ENCODE measurements at regions not wholly inside any gene's neighbourhood (a gene's known extent, or its start where the extent isn't known, plus 50 kb on each side); places are given as distances from the start of the nearest gene placed in this dataset.

DNA sequence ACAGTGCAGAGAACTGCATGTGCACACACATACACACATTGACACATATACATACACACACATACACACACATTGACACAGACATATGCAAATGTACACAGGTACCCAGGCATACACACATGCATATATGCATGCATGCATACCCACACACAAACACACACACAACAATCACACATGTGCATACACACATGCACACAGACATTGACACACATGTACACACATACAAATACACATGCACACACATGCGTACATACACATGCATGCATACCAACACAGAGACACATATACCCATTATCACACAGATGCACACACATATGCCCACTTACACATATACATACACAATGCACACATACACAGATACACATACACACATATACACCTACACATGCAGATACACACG is 299.6 kb upstream of the ADCY2 start:
- Histone ChIP-seq H3K27me3 (ENCODE audit: control insufficient read depth, low read length) (no peaks in the 10 kb centered on the region), H4K20me1 (ENCODE audit: control insufficient read depth, insufficient read depth, low read depth, low read length) (no peaks in the 10 kb centered on the region), H3K9me2 (replicated peaks; ENCODE audit: control insufficient read depth, low read length) (no peaks in the 10 kb centered on the region), H3K4me1 (ENCODE audit: control insufficient read depth, low read length) (no peaks in the 10 kb centered on the region), H3K4me3 (ENCODE audit: low read length) (no peak overlapping the region), H3F3A (ENCODE audit: control insufficient read depth, insufficient read depth) (no peaks in the 10 kb centered on the region), H3K4me2 (ENCODE audit: low read length) (no peak overlapping the region), H3K36me3 (ENCODE audit: control insufficient read depth, low read length) (no peaks in the 10 kb centered on the region), H3K27ac (ENCODE audit: low read depth, low read length) (no peak overlapping the region), H3K9me3 (ENCODE audit: control insufficient read depth, insufficient read depth, low read length) (no peaks in the 10 kb centered on the region), H3K79me2 (ENCODE audit: control insufficient read depth, low read length) (no peaks in the 10 kb centered on the region)
- TF ChIP-seq CTCF (IDR thresholded peaks at IDR 0.05; ENCODE audit: low read depth, low read length, poor library complexity, severe bottlenecking) (no peak), EZH2phosphoT487 (IDR thresholded peaks at IDR 0.05; ENCODE audit: borderline replicate concordance, low read length) (no peak)

- Histone ChIP-seq H4K20me1 (ENCODE audit: control insufficient read depth, insufficient read depth, low read depth, low read length) (no peaks in the 10 kb centered on the region), H3K4me3 (ENCODE audit: low read length) (no peak overlapping the region), H3K9me2 (replicated peaks; ENCODE audit: control insufficient read depth, low read length) (no peaks in the 10 kb centered on the region), H3K27me3 (ENCODE audit: control insufficient read depth, low read length) (no peaks in the 10 kb centered on the region), H3K27ac (ENCODE audit: low read depth, low read length) (no peak overlapping the region), H3F3A (ENCODE audit: control insufficient read depth, insufficient read depth) (no peaks in the 10 kb centered on the region), H3K4me2 (ENCODE audit: low read length) (no peak overlapping the region), H3K36me3 (ENCODE audit: control insufficient read depth, low read length) (no peaks in the 10 kb centered on the region), H3K4me1 (ENCODE audit: control insufficient read depth, low read length) (no peaks in the 10 kb centered on the region), H3K79me2 (ENCODE audit: control insufficient read depth, low read length) (no peaks in the 10 kb centered on the region), H3K9me3 (ENCODE audit: control insufficient read depth, insufficient read depth, low read length) (no peaks in the 10 kb centered on the region)
- TF ChIP-seq EZH2phosphoT487 (IDR thresholded peaks at IDR 0.05; ENCODE audit: borderline replicate concordance, low read length) (no peak), CTCF (IDR thresholded peaks at IDR 0.05; ENCODE audit: low read depth, low read length, poor library complexity, severe bottlenecking) (no peak)
These were observed 290.6 kb upstream of the ADCY2 start for GRCh38 chr5:7105358-7105757.

GRCh38 chr5:7117961-7118360 is 278.0 kb upstream of the ADCY2 start:
- Histone ChIP-seq H3K36me3 (ENCODE audit: control insufficient read depth, low read length) (no peaks in the 10 kb centered on the region), H3K9me3 (ENCODE audit: control insufficient read depth, insufficient read depth, low read length) (no peaks in the 10 kb centered on the region), H3K9me2 (replicated peaks; ENCODE audit: control insufficient read depth, low read length) (no peaks in the 10 kb centered on the region), H3K4me3 (ENCODE audit: low read length) (no peak overlapping the region), H3K27ac (ENCODE audit: low read depth, low read length) (no peak overlapping the region), H3K79me2 (ENCODE audit: control insufficient read depth, low read length) (no peaks in the 10 kb centered on the region), H3K4me1 (ENCODE audit: control insufficient read depth, low read length) (no peaks in the 10 kb centered on the region), H3K27me3 (ENCODE audit: control insufficient read depth, low read length) (no peaks in the 10 kb centered on the region), H4K20me1 (ENCODE audit: control insufficient read depth, insufficient read depth, low read depth, low read length) (no peaks in the 10 kb centered on the region), H3K4me2 (ENCODE audit: low read length) (no peak overlapping the region), H3F3A (ENCODE audit: control insufficient read depth, insufficient read depth) (no peaks in the 10 kb centered on the region)
- no peak for TF ChIP-seq EZH2phosphoT487 (IDR thresholded peaks at IDR 0.05; ENCODE audit: borderline replicate concordance, low read length)
- TF ChIP-seq CTCF (IDR thresholded peaks at IDR 0.05; ENCODE audit: low read depth, low read length, poor library complexity, severe bottlenecking) = no peak

DNA sequence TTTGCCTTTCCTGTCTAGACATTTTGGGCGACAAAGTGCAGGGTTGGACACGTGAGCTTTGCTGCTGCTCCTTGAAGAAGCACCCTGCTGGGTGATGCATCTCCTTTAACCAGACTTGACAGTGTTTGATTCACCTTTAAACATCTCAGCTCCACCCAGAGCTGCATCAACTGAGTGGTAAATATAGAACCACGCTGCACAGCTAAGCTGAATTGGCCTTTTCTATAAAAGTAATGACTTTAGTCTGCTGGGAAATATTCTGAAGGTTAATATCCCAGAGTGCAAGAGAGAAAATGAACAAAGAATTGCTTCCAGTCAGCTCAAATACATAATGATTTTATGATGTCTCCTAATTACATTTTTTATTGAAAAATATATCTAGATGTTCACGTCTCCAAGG is 264.3 kb upstream of the ADCY2 start:
- H3K9me3 ChIP-seq (ENCODE audit: control insufficient read depth, insufficient read depth, low read length) = peaks cover 5% of the 10 kb centered on the region; the same call in 1 of the 2 replicates
- H3K36me3 ChIP-seq (ENCODE audit: control insufficient read depth, low read length) = no peaks in the 10 kb centered on the region
- no peak overlapping the region for H3K4me3 ChIP-seq (ENCODE audit: low read length)
- no peaks in the 10 kb centered on the region for H3K4me1 ChIP-seq (ENCODE audit: control insufficient read depth, low read length)
- H3K27me3 ChIP-seq (ENCODE audit: control insufficient read depth, low read length) = no peaks in the 10 kb centered on the region
- H3F3A ChIP-seq (ENCODE audit: control insufficient read depth, insufficient read depth) = no peaks in the 10 kb centered on the region
- TF ChIP-seq CTCF (IDR thresholded peaks at IDR 0.05; ENCODE audit: low read depth, low read length, poor library complexity, severe bottlenecking) = no peak
- no peak for TF ChIP-seq EZH2phosphoT487 (IDR thresholded peaks at IDR 0.05; ENCODE audit: borderline replicate concordance, low read length)
- no peaks in the 10 kb centered on the region for H3K9me2 ChIP-seq (replicated peaks; ENCODE audit: control insufficient read depth, low read length)
- H4K20me1 ChIP-seq (ENCODE audit: control insufficient read depth, insufficient read depth, low read depth, low read length) = no peaks in the 10 kb centered on the region
- no peak overlapping the region for H3K4me2 ChIP-seq (ENCODE audit: low read length)
- no peaks in the 10 kb centered on the region for H3K79me2 ChIP-seq (ENCODE audit: control insufficient read depth, low read length)
- H3K27ac ChIP-seq (ENCODE audit: low read depth, low read length) = no peak overlapping the region
